ENCODE measurements at regions not wholly inside any gene's neighbourhood (a gene's known extent, or its start where the extent isn't known, plus 50 kb on each side); places are given as distances from the start of the nearest gene placed in this dataset.

DNA sequence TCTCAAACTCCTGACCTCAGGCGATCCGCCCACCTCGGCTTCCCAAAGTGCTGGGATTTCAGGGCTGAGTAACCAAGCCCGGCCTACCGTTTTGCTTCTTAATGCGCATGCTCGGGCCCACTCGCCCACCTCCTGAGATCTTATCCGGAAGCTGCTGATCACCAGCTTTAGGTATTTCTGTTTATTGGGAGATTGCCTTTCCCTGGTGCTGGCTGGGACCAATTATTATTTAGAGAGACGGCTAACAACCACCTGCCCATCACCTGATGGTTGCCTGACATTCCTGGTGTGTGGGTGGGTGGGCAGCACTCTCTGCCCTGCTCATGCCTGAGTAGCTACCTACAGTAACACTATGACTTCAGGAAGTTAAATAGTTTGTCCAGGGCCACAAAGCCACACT, 56.3 kb upstream of the ZNF532 start:
- no peak for TF ChIP-seq TEAD2 (tag; IDR thresholded peaks at IDR 0.05)
- TF ChIP-seq, protein P1, sequence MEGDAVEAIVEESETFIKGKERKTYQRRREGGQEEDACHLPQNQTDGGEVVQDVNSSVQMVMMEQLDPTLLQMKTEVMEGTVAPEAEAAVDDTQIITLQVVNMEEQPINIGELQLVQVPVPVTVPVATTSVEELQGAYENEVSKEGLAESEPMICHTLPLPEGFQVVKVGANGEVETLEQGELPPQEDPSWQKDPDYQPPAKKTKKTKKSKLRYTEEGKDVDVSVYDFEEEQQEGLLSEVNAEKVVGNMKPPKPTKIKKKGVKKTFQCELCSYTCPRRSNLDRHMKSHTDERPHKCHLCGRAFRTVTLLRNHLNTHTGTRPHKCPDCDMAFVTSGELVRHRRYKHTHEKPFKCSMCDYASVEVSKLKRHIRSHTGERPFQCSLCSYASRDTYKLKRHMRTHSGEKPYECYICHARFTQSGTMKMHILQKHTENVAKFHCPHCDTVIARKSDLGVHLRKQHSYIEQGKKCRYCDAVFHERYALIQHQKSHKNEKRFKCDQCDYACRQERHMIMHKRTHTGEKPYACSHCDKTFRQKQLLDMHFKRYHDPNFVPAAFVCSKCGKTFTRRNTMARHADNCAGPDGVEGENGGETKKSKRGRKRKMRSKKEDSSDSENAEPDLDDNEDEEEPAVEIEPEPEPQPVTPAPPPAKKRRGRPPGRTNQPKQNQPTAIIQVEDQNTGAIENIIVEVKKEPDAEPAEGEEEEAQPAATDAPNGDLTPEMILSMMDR (IDR thresholded peaks at IDR 0.05 in 2 of 3, conservative IDR thresholded peaks at IDR 0.05 in 1 of 3; ENCODE audit: insufficient read depth in 2 of 3, low read depth in 1 of 3, low read length in 3 of 3): no peak
- TF ChIP-seq ZNF175 (CRISPR knock-in tag; IDR thresholded peaks at IDR 0.05; ENCODE audit: low read depth): no peak
- TF ChIP-seq, protein P2, sequence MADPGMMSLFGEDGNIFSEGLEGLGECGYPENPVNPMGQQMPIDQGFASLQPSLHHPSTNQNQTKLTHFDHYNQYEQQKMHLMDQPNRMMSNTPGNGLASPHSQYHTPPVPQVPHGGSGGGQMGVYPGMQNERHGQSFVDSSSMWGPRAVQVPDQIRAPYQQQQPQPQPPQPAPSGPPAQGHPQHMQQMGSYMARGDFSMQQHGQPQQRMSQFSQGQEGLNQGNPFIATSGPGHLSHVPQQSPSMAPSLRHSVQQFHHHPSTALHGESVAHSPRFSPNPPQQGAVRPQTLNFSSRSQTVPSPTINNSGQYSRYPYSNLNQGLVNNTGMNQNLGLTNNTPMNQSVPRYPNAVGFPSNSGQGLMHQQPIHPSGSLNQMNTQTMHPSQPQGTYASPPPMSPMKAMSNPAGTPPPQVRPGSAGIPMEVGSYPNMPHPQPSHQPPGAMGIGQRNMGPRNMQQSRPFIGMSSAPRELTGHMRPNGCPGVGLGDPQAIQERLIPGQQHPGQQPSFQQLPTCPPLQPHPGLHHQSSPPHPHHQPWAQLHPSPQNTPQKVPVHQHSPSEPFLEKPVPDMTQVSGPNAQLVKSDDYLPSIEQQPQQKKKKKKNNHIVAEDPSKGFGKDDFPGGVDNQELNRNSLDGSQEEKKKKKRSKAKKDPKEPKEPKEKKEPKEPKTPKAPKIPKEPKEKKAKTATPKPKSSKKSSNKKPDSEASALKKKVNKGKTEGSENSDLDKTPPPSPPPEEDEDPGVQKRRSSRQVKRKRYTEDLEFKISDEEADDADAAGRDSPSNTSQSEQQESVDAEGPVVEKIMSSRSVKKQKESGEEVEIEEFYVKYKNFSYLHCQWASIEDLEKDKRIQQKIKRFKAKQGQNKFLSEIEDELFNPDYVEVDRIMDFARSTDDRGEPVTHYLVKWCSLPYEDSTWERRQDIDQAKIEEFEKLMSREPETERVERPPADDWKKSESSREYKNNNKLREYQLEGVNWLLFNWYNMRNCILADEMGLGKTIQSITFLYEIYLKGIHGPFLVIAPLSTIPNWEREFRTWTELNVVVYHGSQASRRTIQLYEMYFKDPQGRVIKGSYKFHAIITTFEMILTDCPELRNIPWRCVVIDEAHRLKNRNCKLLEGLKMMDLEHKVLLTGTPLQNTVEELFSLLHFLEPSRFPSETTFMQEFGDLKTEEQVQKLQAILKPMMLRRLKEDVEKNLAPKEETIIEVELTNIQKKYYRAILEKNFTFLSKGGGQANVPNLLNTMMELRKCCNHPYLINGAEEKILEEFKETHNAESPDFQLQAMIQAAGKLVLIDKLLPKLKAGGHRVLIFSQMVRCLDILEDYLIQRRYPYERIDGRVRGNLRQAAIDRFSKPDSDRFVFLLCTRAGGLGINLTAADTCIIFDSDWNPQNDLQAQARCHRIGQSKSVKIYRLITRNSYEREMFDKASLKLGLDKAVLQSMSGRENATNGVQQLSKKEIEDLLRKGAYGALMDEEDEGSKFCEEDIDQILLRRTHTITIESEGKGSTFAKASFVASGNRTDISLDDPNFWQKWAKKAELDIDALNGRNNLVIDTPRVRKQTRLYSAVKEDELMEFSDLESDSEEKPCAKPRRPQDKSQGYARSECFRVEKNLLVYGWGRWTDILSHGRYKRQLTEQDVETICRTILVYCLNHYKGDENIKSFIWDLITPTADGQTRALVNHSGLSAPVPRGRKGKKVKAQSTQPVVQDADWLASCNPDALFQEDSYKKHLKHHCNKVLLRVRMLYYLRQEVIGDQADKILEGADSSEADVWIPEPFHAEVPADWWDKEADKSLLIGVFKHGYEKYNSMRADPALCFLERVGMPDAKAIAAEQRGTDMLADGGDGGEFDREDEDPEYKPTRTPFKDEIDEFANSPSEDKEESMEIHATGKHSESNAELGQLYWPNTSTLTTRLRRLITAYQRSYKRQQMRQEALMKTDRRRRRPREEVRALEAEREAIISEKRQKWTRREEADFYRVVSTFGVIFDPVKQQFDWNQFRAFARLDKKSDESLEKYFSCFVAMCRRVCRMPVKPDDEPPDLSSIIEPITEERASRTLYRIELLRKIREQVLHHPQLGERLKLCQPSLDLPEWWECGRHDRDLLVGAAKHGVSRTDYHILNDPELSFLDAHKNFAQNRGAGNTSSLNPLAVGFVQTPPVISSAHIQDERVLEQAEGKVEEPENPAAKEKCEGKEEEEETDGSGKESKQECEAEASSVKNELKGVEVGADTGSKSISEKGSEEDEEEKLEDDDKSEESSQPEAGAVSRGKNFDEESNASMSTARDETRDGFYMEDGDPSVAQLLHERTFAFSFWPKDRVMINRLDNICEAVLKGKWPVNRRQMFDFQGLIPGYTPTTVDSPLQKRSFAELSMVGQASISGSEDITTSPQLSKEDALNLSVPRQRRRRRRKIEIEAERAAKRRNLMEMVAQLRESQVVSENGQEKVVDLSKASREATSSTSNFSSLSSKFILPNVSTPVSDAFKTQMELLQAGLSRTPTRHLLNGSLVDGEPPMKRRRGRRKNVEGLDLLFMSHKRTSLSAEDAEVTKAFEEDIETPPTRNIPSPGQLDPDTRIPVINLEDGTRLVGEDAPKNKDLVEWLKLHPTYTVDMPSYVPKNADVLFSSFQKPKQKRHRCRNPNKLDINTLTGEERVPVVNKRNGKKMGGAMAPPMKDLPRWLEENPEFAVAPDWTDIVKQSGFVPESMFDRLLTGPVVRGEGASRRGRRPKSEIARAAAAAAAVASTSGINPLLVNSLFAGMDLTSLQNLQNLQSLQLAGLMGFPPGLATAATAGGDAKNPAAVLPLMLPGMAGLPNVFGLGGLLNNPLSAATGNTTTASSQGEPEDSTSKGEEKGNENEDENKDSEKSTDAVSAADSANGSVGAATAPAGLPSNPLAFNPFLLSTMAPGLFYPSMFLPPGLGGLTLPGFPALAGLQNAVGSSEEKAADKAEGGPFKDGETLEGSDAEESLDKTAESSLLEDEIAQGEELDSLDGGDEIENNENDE (IDR thresholded peaks at IDR 0.05; ENCODE audit: low read depth, low read length): no peak
- no peak for TF ChIP-seq TAF15 (IDR thresholded peaks at IDR 0.05; ENCODE audit: low read depth, low read length)
- TF ChIP-seq, protein P3, sequence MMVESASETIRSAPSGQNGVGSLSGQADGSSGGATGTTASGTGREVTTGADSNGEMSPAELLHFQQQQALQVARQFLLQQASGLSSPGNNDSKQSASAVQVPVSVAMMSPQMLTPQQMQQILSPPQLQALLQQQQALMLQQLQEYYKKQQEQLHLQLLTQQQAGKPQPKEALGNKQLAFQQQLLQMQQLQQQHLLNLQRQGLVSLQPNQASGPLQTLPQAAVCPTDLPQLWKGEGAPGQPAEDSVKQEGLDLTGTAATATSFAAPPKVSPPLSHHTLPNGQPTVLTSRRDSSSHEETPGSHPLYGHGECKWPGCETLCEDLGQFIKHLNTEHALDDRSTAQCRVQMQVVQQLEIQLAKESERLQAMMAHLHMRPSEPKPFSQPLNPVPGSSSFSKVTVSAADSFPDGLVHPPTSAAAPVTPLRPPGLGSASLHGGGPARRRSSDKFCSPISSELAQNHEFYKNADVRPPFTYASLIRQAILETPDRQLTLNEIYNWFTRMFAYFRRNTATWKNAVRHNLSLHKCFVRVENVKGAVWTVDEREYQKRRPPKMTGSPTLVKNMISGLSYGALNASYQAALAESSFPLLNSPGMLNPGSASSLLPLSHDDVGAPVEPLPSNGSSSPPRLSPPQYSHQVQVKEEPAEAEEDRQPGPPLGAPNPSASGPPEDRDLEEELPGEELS (CRISPR knock-in tag; IDR thresholded peaks at IDR 0.05; ENCODE audit: borderline replicate concordance): no peak
- TF ChIP-seq POLR2AphosphoS5 (IDR thresholded peaks at IDR 0.05; ENCODE audit: control insufficient read depth, insufficient read depth, low read depth, low read length): no peak
- no peak for TF ChIP-seq MAFK (IDR thresholded peaks at IDR 0.05; ENCODE audit: low read length)
- TF ChIP-seq KDM1A (IDR thresholded peaks at IDR 0.05): no peak
- TF ChIP-seq CHCHD3 (CRISPR knock-in tag; IDR thresholded peaks at IDR 0.05): no peak
- TF ChIP-seq NCOA4 (IDR thresholded peaks at IDR 0.05; ENCODE audit: partially characterized antibody): no peak
- no peak for TF ChIP-seq PCBP1 (IDR thresholded peaks at IDR 0.05; ENCODE audit: low read depth, low read length, poor library complexity, severe bottlenecking)
